HG03342 (cell line): ENCODE measurements at regions not wholly inside any gene's neighbourhood (a gene's known extent, or its start where the extent isn't known, plus 50 kb on each side); places are given as distances from the start of the nearest gene placed in this dataset.

Experiments used
- ATAC-seq: cut with Tn5 transposase; IDR thresholded peaks from one replicate; pipeline ENCODE4 v1.9.1; 2021; ENCODE audit warnings: mild to moderate bottlenecking, moderate library complexity; ENCODE audit not compliant: unreplicated experiment

DNA sequence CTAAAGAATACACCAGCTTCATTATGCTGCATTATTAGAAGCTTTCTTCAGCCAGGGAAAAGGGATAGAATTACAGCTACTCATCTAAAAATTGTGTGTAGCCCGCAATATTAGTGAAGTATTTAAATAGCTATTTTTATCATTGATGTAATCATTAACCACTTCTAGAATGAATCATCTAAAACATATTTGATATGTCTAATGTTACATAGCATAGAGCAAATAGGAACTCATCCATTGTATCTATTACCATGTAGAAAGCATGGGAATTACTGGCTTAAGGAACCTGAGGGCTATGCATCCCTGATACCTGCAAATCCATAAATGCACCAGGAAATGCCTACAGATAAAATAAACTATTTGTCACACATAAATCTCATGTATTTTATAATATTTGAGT, 54.5 kb upstream of the VGLL3 start:
- no peak for ATAC-seq

GRCh38 chr3:87044846-87045245, 53.9 kb upstream of the VGLL3 start:
- ATAC-seq: no peak

- ATAC-seq: no peak
Measured at GRCh38 chr3:87044409-87044808, 53.5 kb upstream of the VGLL3 start.

GRCh38 chr3:87041191-87041590, 50.2 kb upstream of the VGLL3 start:
- no peak for ATAC-seq
